ENCODE measurements at regions not wholly inside any gene's neighbourhood (a gene's known extent, or its start where the extent isn't known, plus 50 kb on each side); places are given as distances from the start of the nearest gene placed in this dataset.
"Not testable (repeated sequence)": the region's sequence is repeated elsewhere in the genome, so short reads cannot be mapped to it uniquely, and the experiment has no call there.

DNA sequence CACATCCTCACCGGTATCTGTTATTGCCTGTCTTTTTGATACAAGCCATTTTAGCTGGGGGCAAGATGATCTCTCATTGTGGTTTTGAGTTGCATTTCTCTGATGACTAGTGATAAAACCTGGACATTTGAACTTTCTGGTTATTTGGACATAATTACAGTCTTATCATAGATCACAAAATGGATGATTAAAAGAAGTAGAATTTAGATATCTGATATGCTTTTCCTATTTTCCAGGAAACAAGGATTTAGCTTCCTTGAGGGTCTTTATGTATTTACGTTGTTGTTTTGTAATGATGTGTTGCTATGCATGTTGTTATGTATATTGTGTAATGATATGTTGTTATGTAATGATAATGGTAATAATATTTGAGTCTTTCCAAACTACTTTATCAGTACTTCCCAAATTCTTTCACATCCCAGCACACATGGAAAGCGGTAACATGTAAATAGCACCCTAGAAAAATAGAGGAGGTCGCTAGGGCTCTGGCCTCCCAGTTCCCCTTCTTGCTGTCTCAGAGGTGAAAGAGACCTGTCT, 53.8 kb downstream of the GJD2 start:
- DNase-seq = no peak

DNA sequence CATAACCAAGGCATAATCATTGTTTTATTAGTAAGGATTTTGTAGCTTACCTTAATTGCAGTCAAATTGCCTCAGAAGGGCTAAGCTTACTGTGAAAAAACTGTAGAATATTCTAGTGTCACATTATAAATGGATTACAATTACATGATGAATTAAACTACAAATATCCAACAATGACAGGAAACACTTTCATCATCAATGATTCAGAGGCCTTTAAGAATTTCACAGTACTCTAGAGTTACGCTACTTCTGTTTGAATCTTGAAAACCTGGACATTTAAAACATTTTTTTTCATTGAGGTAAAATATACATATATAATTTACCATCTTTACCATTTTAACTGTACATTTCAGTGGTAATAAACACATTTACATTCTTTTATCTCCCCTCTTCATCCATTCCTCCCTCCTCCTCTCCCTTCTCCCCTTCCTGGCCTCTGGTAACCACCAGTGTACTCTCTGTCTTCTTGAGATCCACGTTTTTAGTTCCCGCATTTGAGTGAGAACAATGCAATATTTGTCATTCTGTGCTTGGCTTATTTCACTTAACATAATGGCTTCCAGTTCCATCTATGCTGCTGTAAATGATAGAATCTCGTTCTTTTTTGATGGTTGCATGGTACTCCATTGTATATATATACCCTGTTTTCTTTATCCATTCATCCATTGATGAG, 54.7 kb downstream of the GJD2 start:
- no peak for DNase-seq

DNA sequence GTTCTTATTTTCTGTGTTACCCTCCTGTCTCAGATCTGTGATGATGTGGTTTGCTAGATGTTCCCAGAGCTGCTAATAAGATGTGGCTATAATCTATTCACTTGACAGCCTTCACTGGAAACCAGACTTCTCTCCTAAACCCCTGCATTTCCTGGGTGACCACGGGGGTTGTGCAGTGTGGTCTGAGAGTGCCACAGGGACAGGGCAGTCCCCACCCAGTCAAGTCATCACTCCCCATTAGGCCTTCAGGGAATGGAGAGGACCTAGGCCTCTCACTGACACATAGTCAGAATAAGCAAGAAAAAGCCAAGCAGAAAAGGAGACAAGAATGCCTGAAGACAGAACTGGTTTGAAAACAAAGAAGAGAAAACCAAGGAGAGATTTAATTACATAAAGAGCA, 58.3 kb downstream of the GJD2 start:
- no peak for DNase-seq

DNA sequence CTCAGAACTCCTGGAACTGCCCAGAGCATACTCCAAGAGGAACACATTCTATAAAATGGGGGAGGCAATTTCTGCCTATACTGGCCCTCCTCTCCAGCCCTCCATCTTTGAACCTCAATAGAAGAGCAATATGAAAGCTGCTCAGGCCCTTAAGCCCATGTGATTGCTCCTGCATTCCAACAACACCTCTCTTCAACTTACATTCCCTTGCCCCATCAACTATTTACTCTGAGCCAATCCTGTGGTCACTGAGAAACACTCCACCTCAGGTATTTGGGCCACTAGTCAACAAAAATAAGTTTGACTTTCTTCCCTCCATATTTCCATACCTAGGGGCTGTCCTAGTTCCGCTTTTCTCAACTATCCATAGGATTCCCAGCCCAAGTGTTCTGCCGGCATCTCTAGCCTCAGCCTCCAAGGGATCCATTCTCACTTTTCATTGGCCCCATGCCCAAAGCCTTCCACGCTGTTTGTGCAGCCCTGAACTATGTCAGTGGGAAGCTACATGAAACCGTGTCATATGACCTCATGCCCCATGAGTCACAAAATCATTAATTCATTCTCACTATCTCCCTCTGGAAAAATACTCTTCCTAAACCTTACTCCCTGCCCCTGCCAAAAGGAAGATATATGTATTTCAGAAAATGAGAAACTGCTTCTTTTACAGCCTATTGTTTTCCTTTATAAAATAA, 61.6 kb downstream of the GJD2 start:
- no peak for DNase-seq

DNA sequence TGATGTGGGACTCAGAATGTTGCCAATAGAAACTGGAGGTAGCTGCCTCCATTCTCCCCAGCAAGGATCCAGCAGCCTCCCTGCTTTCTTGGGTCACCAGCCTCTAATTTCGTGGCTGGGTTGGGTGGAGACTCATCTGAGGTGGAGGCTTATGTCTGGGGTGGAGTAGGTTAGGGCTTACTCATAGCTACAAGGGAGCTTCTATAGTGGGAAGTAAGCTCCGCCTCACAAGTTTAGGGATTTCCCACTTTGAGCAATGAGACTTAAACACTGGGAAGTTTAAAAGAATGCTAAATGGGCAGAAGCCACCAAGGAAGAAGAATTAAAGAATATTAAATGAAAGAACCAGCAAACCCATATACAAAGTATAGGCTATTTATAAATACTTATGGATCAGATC, 63.8 kb downstream of the GJD2 start:
- DNase-seq = no peak

DNA sequence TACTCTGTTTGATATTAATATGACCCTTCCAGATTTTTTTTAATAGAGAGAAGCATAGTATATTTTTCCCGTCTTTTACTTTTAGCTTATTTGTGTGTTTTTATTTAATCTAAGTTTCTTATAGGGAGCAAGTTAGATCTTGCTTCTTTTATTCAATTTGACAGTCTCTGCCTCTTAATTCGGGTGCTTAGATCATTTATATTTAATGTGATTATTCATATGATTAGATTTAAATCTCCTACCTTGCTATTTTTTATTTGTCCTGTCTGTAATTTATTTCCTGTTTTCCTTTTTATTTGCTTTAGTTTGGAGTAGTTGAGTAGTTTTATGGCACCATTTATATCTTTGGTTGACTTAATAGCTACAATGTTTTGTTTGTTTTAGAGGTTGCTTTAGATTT, 66.1 kb downstream of the GJD2 start:
- no peak for DNase-seq

DNA sequence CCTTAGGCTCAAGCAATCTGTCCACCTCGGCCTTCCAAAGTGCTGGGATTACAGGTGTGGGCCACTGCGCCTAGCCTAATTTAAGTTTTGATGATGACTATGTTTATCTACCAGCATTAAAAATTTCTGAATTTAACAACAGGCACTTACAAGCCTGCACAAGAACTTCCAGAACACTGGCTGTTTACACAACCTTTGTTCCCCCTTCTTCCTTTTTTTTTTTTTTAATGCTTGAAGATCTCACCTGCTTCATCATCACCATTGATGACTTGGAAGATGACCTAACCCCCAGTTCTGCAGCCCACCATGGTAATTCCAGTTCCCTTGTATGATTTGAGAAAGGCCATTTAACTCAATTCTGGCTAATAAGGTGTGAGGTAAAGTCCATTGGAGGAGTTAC, 70.4 kb downstream of the GJD2 start:
- no peak for DNase-seq

DNA sequence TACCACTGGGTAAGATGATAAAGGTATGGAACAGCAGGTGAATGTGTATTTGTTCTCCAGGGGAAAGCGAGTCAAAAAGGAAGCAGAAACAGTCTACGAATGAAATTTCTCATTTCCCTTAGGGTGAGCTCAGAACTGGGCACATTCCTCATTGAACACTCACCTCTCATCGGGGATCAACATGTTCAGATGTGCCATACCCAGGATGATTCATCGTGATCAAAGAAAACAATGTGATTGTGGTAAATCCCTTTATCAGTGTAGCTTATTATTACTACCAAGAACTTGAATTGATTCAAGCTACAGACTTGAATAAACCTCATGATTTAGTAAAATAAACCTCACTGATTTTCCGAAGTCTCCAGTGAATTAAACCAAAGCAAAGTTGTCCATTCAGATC, 72.1 kb downstream of the GJD2 start:
- no peak for DNase-seq

DNA sequence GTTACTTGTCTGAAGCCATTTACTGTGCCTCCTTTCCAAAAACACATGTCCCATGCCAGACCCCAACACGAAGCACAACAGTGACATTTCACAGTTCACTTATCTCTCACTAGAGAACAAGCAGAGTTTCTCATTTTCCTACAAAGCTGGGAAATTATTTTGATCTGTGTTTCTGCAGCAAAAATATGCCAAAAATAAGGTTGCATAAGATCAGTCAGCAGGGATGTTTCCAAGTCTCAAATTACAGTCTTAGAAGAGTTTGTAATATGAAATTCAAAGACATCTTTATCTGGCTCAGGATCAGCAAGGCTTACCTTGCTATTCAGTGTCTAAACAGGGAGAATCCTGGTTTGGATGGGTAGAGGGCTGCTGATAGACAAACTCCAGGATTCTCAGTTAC, 75.5 kb downstream of the GJD2 start:
- no peak for DNase-seq

DNA sequence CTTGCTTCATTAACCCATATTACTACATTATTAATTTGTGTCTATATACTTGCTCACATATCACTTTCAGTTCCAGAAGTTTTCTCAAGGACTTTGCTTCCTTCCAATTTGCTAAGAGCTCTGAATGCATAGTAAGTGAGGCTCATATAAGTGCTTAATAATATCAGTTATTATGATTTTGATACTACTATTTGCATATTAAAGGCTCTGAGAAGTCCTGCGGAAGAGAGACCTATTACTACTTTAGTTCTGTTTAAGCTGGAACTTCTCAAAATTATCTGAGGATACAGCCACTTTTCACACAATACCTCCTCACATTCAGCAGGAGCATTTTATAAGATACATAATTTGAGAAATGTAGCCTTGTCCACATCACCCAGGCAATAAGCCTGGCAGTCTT, 81.6 kb downstream of the GJD2 start:
- no peak for DNase-seq

DNA sequence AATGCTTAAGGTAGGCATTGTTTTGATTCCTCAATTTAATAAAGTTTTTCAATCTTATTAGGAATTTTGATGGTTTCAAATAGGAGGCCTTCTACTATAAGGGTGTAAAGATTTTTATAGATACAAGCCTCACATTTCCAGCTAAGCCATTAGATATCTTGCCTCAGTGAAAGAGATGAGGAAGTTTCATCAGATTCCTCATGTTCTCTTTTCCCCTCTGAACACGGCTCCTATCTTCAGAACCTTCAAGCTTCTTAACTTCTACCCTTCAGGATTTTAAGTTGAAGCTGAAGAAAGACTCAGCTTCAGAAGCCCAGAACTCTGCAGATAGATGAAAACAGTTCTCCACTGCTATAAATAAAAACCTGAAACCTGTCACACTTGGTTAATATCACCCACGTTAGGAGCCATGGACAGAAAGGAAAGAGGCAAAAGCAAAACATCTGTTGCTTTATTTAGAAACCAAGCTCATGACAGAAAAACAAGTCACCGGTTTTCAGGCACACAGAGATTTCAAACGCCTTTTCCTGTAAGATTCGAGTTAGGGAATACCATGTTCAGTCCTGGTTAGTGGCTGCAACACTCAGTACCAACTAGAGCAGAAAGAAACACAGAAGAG, 82.2 kb upstream of the GOLGA8B start:
- DNase-seq = no peak

DNA sequence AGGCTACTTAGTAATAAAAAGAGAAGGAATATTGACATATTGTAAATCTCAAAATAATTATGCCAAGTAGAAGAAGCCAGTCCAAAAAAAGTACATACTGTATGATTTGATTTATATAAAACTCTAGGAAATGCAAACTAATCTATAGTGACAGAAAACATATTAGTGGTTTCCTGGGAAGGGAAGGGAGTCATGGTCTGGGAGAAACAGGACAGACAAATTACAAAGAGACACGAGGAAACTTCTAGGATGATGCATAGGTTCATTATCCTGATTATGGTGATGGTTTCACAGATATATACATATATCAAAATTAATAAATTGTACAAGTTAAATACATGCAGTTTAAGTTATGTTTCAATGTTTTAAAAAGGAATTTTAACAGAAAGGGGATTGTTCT, 81.0 kb upstream of the GOLGA8B start:
- no peak for DNase-seq

DNA sequence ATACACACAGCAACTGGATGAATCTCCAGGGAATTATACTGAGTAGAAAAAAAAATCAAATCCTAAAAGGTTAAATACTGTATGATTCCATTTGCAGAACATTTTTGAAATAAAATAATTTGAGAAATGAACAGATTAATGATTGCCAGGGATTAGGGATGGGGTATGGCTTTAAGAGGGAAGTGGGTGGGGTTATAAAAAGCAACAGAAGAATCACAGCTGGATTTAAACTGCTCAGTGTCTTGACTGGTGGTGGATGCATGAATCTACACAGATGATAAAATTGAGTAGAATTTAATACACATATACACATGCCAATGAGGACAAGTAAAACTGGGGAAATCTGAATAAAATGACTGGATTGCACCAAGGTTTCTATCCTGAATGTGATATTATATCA, 79.7 kb upstream of the GOLGA8B start:
- no peak for DNase-seq

DNA sequence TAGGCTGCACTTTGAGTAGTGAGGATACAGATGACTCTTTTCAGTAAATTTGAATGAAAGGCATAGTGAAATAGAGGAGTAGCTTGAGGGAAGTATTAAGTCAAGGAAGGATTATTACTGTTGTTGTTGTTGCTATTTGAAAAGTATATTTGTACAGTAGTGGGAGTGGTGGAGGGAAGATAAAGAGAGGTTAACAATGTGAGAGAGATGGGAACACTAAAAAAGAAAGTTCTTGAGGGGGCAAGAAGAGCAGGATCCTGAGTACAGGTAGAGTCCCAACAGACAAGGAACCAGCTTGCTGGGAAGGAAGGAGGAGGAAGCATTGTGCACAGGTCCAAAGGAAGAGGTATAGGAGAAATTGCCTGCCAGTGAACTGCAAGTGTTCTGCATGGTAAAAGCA, 75.6 kb upstream of the GOLGA8B start:
- no peak for DNase-seq

DNA sequence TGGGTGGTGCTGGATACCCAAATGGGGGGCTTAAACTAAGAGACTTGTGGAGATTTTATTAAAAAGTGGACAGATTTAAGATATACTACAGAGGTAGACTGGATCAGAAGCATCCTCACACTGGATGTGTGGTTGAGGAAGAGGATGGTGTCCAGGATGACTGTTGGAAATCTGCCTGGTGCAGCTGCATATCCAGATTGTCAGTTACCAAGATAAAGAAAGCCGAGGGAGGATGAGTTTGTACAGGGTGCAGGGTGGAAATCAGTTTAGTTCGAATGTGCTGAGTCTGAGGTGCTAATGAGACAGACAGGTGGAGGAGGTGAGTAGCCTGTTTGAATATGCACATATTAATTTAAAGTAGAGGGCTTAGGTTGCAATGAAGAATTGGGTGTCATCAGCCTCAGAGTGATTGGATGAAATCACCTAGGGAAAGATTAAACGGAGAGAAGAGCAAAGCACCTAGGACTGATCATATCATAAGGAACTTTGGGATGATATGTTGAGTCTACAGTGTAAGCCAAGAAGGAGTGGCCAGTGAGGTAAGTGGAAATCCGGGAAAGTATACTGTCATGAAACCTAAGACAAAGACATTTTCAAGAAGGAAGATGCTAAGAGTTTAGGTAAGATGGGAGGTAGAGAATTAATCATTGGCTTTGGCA, 74.1 kb upstream of the GOLGA8B start:
- DNase-seq = no peak

DNA sequence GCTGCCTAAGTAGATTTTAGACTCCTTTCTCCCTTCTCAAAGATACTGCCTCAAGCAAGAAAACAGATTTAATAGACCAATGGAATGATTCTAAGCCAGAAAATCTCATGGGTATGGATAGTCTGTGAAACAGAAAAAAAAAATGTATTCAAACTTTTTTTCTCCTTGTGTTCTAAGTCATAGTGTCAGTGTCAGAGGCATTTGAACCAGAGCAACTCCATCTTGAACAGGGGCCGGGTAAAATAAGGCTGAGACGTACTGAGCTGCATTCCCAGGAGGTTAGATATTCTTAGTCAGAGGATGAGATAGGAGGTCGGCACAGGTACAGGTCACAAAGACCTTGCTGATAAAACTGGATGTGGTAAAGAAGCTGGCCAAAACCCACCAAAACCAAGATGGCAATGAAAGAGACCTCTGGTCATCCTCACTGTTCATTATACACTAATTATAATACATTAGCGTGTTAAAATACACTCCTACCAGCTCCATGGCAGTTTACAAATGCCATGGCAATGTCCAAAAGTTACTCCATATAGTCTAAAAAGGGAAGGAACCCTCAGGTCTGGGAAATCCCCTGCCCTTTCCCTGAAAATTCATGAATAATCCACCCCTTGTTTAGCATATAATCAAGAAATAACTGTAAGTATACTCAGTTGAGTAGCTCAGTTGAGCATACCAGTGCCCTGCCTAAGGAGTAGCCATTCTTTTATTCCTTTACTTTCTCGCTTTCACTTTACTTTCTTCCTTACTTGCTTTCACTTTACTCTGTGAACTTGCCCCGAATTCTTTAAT, 72.8 kb upstream of the GOLGA8B start:
- no peak for DNase-seq

DNA sequence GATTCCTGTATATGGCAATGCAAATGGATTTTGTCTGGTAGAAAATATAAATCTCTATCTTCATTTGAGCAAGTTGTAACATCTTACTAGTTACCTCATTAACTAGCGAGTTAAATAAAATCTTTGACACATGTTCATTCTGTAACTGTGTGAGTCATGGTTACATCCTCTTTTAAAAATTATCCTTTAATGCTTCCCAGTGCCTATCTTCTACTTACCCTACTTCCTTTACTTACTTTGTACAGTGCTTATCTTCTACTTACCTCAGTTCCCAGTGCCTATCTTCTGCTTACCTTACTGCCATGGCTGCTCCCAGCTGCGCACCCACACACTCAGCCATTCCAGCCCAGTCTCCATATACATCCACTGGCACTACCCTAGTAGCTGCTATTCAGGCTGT, 71.9 kb upstream of the GOLGA8B start:
- no peak for DNase-seq

DNA sequence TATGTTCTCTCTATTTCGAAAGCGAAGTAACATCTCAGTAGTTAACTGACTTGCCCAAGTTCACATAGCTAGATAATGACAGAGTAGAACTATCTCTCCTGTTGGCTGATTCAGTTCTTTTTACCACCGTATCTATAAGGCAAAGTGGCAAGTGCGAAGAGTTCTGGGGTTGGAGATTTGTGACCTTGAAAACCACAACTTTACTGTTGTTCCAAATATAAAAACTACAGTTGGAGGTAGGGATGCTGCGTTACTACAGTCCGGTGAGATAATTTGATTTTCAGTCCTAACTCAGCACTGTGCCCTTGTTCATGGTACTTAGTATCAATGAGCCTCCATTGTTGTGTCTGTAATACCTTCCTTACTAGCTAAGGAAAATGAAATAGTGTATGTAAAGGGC, 71.2 kb upstream of the GOLGA8B start:
- DNase-seq = no peak

DNA sequence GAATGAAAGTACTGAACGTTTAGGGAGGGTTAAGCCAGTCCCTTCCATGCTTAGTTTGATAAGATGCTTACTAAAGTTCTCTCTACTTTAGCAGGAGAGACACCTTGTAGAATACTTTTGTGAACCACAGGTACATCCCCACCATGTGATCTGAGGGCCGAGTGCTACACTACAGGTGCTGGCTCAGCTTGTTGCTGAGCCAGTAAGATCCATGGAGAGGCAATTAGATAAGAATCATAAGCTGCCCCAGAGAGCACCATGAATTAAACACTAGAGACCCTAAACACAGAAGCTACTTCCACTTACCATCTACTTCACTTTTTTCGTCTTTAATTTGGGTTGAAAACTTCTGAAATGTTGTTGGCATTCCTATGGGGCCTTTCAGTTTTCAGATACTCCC, 70.5 kb upstream of the GOLGA8B start:
- DNase-seq = no peak

DNA sequence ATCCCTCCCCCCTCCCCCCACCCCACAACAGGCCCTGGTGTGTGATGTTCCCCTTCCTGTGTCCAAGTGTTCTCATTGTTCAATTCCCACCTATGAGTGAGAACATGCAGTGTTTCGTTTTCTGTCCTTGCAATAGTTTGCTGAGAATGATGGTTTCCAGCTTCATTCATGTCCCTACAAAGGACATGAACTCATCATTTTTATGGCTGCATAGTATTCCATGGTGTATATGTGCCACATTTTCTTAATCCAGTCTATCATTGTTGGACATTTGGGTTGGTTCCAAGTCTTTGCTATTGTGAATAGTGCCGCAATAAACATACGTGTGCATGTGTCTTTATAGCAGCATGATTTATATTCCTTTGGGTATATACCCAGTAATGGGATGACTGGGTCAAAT, 69.9 kb upstream of the GOLGA8B start:
- DNase-seq = not testable (repeated sequence)

DNA sequence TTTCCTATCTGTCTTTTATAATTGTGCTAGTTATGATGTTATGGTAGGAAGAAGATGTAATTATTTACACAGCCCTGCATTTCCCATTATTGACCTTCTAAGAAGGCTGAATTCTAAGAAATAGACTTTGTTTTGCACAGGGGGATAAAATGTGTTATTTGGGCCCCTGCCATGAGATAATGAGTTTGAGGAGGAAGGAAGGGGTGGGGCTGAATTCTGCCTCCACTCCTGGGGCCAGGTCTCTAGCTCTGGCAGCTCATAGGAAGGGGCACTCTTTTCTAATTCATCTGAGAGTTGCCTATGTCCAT, 69.2 kb upstream of the GOLGA8B start:
- no peak for DNase-seq

DNA sequence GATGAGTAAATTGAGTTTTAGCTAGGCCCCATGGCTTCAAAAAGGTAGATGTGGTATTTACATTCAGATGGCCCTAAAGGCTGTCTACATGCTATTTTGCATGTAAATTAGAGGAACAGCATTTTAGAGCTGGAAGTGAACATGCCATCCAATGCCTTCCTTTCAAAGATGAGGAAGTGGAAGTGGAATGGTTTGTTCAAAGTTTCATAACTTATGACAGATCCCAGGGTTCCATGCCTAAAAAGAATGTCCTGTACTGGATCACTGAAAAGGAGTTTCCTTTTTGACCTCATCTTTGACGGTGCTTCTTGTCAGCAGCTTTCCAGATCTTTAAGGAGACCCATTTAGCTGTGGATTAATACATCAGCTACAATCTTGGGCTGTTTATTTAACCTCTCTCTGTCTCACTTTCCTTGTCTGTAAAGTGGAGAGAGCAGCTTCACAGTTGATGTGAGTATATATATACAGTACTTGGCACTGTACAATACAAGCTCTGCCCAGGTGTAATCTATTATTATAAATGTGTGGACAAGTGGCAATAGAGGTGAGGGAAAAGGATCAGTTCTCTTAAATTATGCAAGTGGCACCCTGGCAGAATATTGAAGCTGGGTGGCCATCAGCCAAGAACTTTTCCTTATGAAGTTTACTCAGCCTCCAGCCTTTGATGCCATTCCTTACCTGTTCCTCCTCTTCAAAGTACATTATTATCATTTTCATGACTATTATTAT, 68.7 kb upstream of the GOLGA8B start:
- no peak for DNase-seq

DNA sequence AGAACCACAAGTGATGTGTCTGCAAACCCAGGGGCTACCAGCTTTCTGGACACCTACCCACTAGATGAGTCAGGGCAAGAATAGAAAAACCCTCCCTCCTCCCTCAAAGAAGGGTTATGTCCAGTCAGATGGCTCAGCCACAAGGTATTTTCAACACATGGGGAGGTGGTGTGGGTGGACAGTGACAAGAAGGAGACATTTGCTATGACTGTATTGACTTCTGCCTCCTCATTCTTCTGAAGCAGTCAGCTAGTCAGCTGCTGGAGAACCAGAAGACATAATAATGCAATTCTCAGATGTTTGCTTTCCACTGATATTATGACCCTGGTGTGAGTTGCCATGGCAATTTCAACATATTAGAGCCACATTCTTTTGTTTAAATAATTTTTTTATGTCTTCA, 66.7 kb upstream of the GOLGA8B start:
- no peak for DNase-seq
